HPDE6-E6E7 (cell line): ENCODE measurements at regions not wholly inside any gene's neighbourhood (a gene's known extent, or its start where the extent isn't known, plus 50 kb on each side); places are given as distances from the start of the nearest gene placed in this dataset.
"Not testable (repeated sequence)": the region's sequence is repeated elsewhere in the genome, so short reads cannot be mapped to it uniquely, and the experiment has no call there.

Source experiments
- DNase-seq: peaks from one replicate; pipeline ENCODE4 v3.0.0; 2011; ENCODE audit warnings: missing footprints; ENCODE audit errors: extremely low spot score

DNA sequence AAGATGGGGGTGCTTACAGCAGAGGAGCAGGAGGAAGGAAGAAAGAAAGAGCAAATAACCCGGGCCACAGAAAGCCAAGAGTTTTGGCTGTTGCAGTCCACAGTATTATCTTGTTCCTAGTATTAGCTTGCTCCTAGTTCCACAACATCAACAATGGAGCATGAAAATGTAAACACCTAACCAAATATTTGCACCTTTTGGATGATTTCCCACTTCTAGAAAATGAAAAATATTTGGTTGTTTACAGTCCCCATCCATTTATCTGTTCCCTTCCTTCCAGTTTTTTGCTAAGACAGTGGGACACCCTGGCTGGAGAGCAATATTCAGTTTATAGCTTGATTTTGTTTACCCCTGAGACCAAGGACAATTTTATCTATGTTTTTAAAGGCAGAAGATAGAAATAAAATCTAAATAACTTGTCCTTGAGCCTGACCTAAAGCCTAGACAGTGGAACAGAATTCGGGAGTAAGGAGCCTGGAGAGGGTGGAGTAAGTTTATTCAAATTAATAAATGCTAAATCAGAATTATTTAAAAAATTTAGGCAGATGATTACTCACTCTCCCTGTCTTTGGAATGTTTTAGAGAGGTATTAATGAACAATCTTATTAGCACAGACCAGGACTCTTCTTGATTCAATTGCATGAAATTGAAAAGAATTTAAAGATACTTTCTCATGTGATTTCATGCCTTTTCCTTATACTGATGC, 51.6 kb downstream of the RESF1 start:
- DNase-seq = no peak

DNA sequence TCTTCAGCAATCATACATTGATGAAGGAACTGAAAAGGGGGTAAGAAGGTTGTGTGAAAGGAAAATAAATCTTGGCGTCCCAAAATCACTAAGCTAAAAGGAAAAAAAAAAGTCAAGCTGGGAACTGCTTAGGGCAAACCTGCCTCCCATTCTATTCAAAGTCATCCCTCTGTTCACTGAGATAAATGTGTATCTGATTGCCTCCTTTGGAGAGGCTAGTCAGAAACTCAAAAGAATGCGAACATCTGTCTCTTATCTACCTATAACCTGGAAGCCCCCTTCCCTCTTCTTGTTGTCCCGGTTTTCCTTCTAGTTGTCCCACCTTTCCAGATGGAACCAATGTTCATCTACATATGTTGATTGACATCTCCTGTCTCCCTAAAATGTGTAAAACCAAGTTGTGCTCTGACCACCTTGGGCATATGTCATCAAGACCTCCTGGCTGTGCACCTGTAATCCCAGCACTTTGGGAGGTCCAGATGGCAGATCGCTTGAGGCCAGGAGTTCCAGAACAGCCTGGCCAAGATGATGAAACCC, 53.1 kb downstream of the RESF1 start:
- DNase-seq = no peak

DNA sequence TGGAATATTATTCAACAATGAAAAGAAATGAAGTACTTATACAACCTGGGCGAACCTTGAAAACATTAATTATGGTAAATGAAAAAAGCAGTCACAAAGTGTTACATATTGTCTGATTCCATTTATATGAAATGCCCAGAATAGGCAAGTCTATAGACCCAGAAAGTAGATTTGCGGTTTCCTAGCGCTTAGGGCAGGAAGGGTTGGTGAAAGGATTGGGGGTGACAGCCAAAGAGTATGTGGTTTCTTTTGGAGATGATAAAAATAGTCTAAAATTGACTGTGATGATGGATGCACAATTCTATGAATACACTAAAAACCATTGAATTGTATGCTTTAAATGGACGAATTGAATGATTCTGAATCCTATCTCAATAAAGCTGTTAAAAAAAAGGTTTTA, 55.8 kb downstream of the RESF1 start:
- DNase-seq = no peak

DNA sequence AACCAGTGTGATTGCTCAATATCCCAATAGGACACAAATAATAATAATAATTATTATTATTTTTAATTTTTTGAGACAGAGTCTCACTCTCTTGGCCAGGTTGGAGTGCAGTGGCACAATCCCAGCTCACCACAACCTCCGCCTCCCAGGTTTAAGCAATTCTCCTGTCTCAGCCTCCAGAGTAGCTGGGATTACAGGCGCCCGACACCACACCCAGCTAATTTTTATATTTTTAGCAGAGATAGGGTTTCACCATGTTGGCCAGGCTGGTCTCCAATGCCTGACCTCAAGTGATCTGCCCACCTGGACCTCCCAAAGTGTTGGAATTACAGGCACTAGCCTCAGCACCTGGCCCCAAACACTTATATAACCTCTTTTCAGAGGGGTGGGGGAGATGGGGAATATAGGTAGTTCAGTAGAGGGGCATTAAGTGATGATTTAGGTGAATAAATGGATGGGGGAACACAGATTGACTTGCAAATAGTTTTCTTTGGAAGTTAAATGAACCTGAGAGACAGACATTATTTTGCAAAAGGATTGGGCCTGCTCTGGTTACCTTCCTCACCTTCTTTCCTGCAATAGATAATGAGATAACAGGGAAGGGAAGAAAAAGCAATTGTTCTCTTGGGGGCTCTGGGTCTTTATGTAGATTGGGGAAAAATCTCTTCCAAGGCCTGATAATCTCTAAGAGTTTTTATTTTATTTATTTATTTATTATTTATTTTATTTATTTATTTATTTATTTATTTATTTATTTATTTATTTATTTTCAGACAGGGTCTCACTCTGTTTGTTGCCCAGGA, 57.7 kb downstream of the RESF1 start:
- no peak for DNase-seq

DNA sequence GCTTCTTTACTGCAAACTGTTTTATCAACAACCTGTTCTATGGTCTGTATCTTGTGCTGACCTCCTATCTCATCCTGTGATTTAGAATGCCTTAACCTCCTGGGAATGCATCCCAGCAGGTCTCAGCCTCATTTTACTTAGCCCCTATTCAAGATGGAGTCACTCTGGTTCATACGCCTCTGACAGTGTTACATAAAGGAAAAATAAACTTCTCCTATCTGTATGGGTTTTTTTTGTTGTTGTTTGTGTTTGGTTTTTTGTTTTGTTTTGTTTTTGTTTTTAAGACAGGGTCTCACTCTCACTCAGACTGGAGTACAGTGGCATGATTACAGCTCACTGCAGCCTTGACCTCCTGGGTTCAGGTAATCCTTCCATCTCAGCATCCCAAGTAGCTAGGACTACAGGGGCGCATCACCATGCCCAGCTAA, 62.1 kb downstream of the RESF1 start:
- DNase-seq = no peak

DNA sequence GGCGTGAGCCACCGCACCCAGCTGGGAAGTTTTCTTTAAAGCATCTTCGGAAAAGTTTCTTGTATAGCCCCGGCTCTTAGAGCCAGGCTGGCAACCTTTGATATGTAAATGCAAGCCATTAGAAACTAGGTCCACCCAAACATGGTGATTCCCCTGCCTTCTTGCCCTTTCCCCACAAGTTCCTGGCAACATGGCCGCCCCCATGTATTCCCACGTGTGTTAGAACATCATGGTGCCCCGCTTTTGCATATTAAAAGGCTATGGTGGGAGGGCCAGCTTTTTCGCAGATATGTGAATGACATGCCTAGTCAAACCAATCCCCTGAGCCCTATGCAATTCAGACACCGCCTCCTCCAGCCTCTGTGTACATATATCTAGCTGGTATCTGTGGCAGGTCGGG, 63.2 kb downstream of the RESF1 start:
- DNase-seq = not testable (repeated sequence)

DNA sequence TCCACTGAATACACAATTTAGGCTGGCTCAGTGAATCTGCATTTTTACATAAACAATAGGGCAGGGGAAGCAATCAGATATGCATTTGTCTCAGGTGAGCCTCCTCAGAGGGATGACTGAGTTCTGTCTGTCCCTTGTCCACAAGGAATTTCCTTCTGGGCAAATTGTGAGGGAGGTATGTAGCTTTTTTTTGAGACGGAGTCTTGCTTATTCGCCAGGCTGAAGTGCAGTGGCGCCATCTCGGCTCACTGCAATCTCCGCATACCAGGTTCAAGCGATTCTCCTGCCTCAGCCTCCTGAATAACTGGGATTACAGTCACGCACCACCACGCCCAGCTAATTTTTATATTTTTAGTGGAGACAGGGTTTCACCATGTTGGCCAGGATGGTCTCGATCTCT, 64.6 kb downstream of the RESF1 start:
- not testable (repeated sequence) for DNase-seq

- no peak for DNase-seq
These were observed 65.8 kb downstream of the RESF1 start for GRCh38 chr12:32024884-32025592.

GRCh38 chr12:32025906-32026305, 66.7 kb downstream of the RESF1 start:
- no peak for DNase-seq

DNA sequence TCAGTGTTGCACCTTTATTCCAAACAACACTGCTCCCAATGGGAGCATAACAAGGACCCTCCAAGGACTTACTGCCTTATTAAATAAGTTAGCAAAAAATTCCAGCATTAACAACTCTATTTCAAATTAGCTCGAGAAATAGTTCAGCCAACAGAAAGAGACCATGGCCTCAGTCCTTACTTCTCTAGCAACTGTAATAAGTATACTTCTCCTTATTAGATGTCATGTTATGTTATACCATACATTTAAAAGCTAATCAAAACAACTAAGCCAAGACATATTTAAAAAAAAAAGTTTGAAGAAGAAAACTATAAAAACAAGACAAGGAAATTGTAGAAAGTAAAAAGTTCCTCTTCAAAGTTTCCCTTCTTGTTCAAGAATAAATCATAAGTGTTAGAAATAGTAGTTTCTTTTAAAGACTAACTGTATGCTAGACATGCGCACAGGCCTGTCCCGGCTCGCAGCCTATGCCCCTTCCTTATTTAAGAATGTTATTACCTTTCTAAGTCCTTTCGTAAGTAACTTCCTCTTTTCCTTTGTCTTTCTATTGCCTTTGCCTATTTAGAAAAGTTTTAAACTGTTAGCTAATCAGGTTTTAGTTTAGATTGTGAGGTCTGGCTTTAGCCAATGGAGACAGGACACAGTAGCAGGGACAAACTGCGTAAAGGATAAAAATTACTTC, 68.6 kb downstream of the RESF1 start:
- no peak for DNase-seq

- DNase-seq = no peak
These were observed 70.9 kb downstream of the RESF1 start for GRCh38 chr12:32030151-32030550.

DNA sequence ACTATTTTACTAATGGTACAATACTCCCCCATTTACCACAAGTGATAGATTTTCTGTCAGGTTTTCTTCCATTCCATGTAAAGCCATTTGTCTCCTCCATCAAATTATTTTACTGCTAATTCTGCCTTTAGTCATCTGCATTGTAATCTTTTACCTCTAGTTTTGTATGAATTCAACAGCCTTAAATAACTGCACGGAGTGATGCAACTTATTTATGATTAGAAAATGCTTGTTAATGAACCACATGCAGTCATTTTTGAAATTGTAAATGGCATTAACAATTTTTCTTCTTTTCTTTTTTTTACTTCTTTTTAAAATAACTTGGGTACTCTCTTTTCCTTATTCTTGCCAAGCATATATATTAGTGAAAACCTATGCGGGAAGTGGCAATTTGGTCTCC, 71.5 kb downstream of the RESF1 start:
- DNase-seq = no peak

DNA sequence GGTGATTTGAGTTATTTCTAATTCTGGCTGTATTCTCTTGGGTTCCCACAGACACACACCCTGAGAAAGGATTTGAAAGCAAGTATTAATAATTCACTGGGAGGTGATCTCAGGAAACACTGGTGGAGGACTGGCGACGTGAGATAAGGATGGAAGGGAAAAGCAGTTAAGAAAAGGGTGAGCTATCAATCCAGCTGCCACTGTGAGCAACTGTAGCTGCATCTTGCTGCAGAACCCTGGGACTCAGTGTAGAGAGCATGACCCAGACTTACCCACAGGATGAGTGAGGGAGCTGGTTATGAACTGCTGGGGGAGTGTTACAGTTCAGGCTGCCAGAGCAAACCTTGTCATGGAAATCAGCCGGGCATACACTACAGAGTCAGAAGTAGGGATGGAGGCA, 71.9 kb downstream of the RESF1 start:
- DNase-seq = no peak

GRCh38 chr12:32032205-32032810, 73.1 kb downstream of the RESF1 start:
- no peak for DNase-seq

DNA sequence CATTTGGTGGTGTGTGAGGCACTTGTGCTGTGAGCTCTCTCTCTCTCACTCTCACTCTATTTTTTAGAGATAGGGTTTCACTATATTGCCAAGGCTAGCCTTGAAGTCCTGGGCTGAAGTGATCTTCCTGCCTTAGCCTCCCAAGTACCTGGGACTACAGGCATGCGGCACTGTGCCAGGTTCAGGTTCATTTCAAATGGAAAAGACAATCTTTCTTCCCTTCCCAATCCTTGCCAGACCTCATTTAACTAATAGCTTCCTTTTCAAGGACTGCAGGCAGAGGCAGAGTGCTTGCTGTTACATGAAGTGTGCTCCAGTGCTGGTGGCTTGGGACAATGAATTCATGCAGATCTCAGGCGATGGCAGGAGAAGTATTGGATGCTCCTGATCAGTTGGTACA, 73.2 kb upstream of the BICD1 start:
- DNase-seq = no peak

DNA sequence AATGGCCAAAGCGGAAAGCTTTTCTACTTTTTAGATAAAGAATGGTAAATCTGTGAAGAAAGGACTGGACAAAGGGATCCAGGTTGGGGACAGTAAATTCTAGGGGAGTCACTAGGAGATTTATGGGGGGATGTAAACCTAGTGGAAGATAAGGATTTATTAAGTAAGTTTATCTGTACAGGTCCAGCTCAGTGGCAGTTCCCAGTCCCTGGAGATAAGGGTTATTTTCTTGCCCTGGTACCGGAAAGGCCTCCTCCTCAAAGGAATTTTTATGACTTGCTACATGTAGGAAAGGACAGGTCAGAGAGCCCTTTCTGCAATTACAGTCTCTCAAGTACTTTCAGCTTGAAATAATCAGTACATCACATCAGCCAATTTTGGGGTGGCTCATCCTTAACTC, 72.6 kb upstream of the BICD1 start:
- DNase-seq = no peak

- peak; percentile 7 for DNase-seq
These were observed 70.0 kb upstream of the BICD1 start for GRCh38 chr12:32036477-32037263.

DNA sequence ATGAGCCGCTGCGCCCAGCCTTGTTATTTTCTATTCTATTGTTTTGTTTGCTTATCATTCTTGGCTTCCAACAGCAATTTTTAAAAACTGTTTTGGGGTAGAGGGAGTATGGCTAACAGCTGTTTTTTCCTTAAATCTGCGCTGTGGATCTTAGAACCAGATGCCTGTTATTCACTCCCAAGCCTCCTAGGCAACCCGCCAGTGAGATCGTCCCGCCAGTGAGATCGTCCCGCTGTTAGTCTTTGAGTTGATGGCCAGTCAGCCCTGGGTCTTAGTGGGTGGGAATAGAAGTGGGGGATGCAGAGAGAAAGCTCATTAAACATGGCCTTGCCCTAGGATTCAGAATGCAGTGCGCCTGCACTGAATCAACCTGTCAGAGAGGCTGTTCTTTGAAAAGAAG, 67.3 kb upstream of the BICD1 start:
- no peak for DNase-seq

DNA sequence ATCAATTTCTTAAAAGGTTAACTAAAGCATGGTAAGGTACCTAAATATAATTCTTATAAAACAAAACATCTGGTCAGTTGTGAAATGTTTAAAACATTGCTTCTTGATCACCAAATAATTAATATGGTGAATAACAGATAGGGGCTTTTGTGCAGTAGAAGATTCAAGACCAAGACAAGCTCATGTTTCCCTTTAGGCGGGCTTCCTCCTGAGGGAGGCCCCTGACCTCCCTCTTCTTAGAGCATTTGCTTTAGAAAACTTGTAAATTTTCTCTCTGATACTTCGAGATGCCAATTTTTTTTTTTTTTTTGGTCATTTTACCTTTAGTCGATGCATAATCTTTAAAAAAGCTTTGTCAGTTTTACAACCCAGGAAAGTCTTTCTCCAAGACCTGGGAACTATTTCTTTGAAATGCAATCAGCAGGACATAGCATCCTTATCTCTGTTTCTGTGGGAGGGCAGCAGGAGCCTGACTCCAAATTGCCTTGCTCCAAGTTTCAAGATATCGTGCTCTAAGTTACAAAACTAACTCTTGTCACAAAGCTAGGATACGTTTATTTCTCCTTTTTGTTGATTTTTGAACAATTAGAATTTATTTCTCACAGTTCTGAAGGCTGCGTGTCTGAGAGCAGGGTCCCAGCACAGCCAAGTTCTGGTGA, 66.6 kb upstream of the BICD1 start:
- DNase-seq = no peak

DNA sequence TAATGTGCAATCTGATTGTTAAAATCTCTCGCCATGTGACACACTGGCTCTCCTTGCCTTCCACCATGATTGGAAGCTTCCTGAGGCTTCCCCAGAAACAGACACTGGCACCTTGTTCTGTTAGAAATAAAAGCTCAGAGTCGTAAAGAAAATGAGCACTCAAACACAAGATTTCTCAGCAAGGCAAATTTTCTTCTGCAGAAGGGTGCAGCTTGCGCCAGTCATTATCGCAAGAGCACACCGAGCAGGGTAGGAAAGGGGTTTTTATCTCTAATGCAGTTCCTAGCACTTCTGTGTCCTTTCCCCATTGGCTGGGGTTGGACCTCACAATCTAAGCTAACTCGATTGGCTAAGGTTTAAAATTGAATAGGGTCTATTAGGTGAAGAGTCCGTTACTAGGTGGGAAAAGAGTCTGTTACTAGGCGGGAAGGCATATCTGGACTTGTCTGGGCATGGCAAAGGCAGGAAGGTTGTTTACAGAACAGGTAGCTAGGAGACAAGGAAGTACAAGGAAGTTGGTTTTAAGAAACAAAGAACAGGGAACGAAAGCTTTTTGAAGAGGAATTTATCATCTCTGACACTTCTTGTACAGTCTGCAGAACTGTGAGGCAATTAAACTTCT, 62.6 kb upstream of the BICD1 start:
- DNase-seq = no peak
